OCI-LY3 (cell line): ENCODE measurements at regions not wholly inside any gene's neighbourhood (a gene's known extent, or its start where the extent isn't known, plus 50 kb on each side); places are given as distances from the start of the nearest gene placed in this dataset.

Experiments
- H2AFZ ChIP-seq: fragments of 200-600, 300-600 bp; shearing (Covaris generic); 2 replicates; pipeline ENCODE4 v1.6.0; 2014; ENCODE audit warnings: antibody characterized with exemption, low read depth, low read length
- H3K27ac ChIP-seq: fragments of 200-600, 300-600 bp; sonication (generic); 2 replicates; pipeline ENCODE4 v1.5.1; 2014; ENCODE audit warnings: mild to moderate bottlenecking, low read length, moderate library complexity, mixed read lengths
- H3K27me3 ChIP-seq: fragments of 200-600, 300-600 bp; sonication (generic); 2 replicates; pipeline ENCODE4 v1.6.1; 2014; ENCODE audit warnings: low read depth, low read length, mixed read lengths
- H3K36me3 ChIP-seq: fragments of 200-600, 300-600 bp; sonication (generic); replicated peaks from 2 replicates; pipeline ENCODE3; 2014; ENCODE audit warnings: low read depth, low read length, mixed read lengths
- H3K4me1 ChIP-seq: fragments of 300-600, 200-600 bp; sonication (generic); 2 replicates; pipeline ENCODE4 v1.6.1; 2014; ENCODE audit warnings: low read length, mixed read lengths
- H3K4me2 ChIP-seq: fragments of 200-600, 300-600 bp; sonication (generic); 2 replicates; pipeline ENCODE4 v1.6.1; 2014; ENCODE audit warnings: low read length, mixed read lengths
- H3K4me3 ChIP-seq: fragments of 300-600, 200-600 bp; sonication (generic); 2 replicates; pipeline ENCODE4 v1.5.1; 2014; ENCODE audit warnings: antibody characterized with exemption, mild to moderate bottlenecking, low read length, moderate library complexity
- H3K79me2 ChIP-seq: fragments of 300-600, 200-600 bp; shearing (Covaris generic); 2 replicates; pipeline ENCODE4 v1.6.1; 2014; ENCODE audit warnings: mild to moderate bottlenecking, low read length, mixed read lengths
- H3K9ac ChIP-seq: fragments of 300-600, 200-600 bp; shearing (Covaris generic); 2 replicates; pipeline ENCODE4 v1.6.0; 2014; ENCODE audit warnings: mild to moderate bottlenecking, low read length, moderate library complexity
- H3K9me3 ChIP-seq: fragments of 200-600, 300-600 bp; shearing (Covaris generic); 2 replicates; pipeline ENCODE4 v1.6.1; 2014; ENCODE audit warnings: low read length, mixed read lengths; ENCODE audit not compliant: insufficient read depth
- H4K20me1 ChIP-seq: fragments of 200-600, 300-600 bp; sonication (generic); 2 replicates; pipeline ENCODE4 v1.6.1; 2016; ENCODE audit warnings: low read length, mixed read lengths; ENCODE audit not compliant: insufficient read depth
- CTCF ChIP-seq: fragments of 200-600, 300-600 bp; sonication (generic); IDR thresholded peaks from 2 replicates; pipeline ENCODE4 v1.5.1; 2014; ENCODE audit warnings: antibody characterized with exemption, low read length, low read depth
- EZH2phosphoT487 ChIP-seq: fragments of 200-600 bp; shearing (Covaris generic); IDR thresholded peaks from 2 replicates; pipeline ENCODE4 v1.6.1; 2018; ENCODE audit warnings: antibody characterized with exemption, mixed run types, low read depth

DNA sequence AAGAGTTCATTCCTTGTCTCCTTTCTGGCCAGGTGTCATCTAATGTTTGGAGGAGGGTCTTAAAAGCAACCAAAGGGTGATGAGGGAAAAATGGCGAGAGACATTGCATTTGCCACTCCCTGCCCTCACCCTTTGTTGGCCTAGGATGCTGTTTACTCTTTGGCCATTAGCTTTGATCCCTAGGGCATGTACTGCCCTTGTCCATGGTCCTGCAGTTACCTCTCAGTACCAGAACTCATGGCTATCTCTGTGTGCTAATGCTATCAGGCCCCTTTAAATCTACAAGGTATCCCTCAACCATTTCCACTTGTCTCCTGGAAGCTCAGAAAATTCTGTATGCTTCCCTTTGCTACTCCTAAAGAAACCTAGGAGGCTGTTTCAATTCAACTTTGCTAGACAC lies 424.8 kb upstream of the PLXNA2 start:
- TF ChIP-seq EZH2phosphoT487 = no peak
- no peak for TF ChIP-seq CTCF
- Histone ChIP-seq H3K36me3 (no peaks in the 10 kb centered on the region), H3K27me3 (peaks cover 31% of the 10 kb centered on the region), H3K9me3 (no peaks in the 10 kb centered on the region), H3K4me2 (no peak overlapping the region), H3K27ac (no peak overlapping the region), H3K4me3 (no peak overlapping the region), H3K4me1 (no peaks in the 10 kb centered on the region), H3K9ac (no peak overlapping the region), H3K79me2 (no peaks in the 10 kb centered on the region), H4K20me1 (no peaks in the 10 kb centered on the region), H2AFZ (no peak overlapping the region)

DNA sequence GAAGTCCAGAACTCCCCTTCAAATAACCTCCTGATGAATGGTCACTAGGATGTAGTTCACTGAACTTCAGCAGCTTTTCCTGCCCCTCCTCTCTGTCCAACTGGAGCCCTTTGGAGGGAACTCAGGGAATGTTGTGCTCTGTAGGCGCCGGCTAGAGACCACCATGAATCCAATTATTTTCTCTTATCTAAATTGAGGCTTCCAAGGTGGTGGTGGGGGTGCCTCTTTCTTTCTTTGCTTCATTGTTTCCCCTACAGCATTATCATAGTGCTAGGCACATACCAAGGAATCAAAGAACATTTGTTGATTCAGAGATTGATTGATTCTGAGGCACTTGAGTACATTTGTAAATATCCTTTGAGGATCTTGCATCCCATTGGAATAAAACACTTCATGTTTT lies 426.6 kb upstream of the PLXNA2 start:
- Histone ChIP-seq H3K4me2 (no peak overlapping the region), H3K9ac (no peak overlapping the region), H3K9me3 (no peaks in the 10 kb centered on the region), H3K27ac (no peak overlapping the region), H3K27me3 (peaks cover 30% of the 10 kb centered on the region), H3K79me2 (no peaks in the 10 kb centered on the region), H2AFZ (no peak overlapping the region), H3K4me1 (no peaks in the 10 kb centered on the region), H4K20me1 (no peaks in the 10 kb centered on the region), H3K36me3 (no peaks in the 10 kb centered on the region), H3K4me3 (no peak overlapping the region)
- no peak for TF ChIP-seq CTCF
- TF ChIP-seq EZH2phosphoT487 = no peak

DNA sequence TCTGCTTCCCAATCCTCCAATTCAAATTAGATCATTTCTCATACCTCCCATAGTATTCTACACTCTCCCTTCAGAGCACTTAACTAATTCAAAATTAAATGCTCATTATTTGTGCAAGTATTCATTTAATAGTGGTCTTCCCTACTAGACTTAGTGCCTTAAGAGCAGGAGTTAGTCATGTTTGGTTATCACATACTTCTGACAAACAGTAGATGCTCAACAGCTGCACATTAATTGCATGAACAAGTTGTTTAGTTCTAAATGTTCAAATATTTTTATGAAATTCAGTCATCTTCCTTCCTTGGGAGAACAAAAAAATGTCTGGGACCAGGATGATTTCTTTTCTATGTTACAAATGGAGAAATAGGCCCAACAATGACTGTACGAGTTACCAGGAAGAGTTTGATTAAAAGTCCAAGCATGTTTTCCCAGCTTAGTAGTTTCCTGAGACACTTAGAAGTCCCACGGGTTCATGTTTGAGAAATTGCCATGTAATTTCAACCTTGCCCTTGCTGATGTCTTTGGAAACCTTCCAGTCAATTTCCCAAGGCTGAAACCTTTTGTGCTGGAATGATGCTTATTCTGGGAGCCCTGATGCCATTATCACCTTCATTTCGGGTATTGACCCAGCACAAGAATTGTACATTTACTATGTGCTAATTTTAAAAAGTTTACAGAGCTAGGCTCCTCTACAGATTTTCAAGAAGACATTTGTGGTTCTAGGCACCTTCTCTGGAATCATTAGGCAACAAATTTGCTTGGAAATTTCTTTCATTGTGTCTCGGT lies 437.9 kb upstream of the PLXNA2 start:
- no peaks in the 10 kb centered on the region for H3K36me3 ChIP-seq
- H3K27me3 ChIP-seq = peaks cover 34% of the 10 kb centered on the region
- no peak overlapping the region for H3K9ac ChIP-seq
- H4K20me1 ChIP-seq = no peaks in the 10 kb centered on the region
- no peak overlapping the region for H3K4me2 ChIP-seq
- no peak overlapping the region for H3K4me3 ChIP-seq
- H3K27ac ChIP-seq = no peak overlapping the region
- H3K4me1 ChIP-seq = no peaks in the 10 kb centered on the region; the same call in 1 of the 2 replicates
- H3K79me2 ChIP-seq = no peaks in the 10 kb centered on the region
- H2AFZ ChIP-seq = no peak overlapping the region
- H3K9me3 ChIP-seq = no peaks in the 10 kb centered on the region
- TF ChIP-seq EZH2phosphoT487 = no peak
- TF ChIP-seq CTCF = no peak

GRCh38 chr1:208682664-208683013 lies 438.5 kb upstream of the PLXNA2 start:
- Histone ChIP-seq H3K27ac (no peak overlapping the region), H3K36me3 (no peaks in the 10 kb centered on the region), H3K9me3 (no peaks in the 10 kb centered on the region), H3K4me3 (no peak overlapping the region), H3K4me2 (no peak overlapping the region), H4K20me1 (no peaks in the 10 kb centered on the region), H3K27me3 (peaks cover 29% of the 10 kb centered on the region), H3K9ac (no peak overlapping the region), H2AFZ (no peak overlapping the region), H3K79me2 (no peaks in the 10 kb centered on the region), H3K4me1 (no peaks in the 10 kb centered on the region; the same call in 1 of the 2 replicates)
- TF ChIP-seq CTCF (no peak), EZH2phosphoT487 (no peak)
